ENCODE measurements at regions not wholly inside any gene's neighbourhood (a gene's known extent, or its start where the extent isn't known, plus 50 kb on each side); places are given as distances from the start of the nearest gene placed in this dataset.

- Histone ChIP-seq H3K27me3 (no peaks in the 10 kb centered on the region), H3K4me3 (no peak overlapping the region), H3K4me1 (peaks cover 0 to 11% (median 4%) of the 10 kb centered on the region in 4 donors), H3K36me3 (no peaks in the 10 kb centered on the region), H3K9me3 (peaks cover 0 to 3% (median 0%) of the 10 kb centered on the region in 4 donors), H3K27ac (no peak overlapping the region)
- intact Hi-C loops (cut with DNase I) = loop anchor here (10.0 kb wide), 1 partner anchor 444 kb away; no protein-coding TSS in a partner anchor
- TF ChIP-seq, protein P1, sequence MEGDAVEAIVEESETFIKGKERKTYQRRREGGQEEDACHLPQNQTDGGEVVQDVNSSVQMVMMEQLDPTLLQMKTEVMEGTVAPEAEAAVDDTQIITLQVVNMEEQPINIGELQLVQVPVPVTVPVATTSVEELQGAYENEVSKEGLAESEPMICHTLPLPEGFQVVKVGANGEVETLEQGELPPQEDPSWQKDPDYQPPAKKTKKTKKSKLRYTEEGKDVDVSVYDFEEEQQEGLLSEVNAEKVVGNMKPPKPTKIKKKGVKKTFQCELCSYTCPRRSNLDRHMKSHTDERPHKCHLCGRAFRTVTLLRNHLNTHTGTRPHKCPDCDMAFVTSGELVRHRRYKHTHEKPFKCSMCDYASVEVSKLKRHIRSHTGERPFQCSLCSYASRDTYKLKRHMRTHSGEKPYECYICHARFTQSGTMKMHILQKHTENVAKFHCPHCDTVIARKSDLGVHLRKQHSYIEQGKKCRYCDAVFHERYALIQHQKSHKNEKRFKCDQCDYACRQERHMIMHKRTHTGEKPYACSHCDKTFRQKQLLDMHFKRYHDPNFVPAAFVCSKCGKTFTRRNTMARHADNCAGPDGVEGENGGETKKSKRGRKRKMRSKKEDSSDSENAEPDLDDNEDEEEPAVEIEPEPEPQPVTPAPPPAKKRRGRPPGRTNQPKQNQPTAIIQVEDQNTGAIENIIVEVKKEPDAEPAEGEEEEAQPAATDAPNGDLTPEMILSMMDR (IDR thresholded peaks at IDR 0.05) = no peak
- no peak for TF ChIP-seq POLR2A (IDR thresholded peaks at IDR 0.05)
- TF ChIP-seq EP300 (IDR thresholded peaks at IDR 0.05) = no peak
- TF ChIP-seq POLR2AphosphoS5 (IDR thresholded peaks at IDR 0.05) = no peak
- DNase-seq = no peak
Measured at GRCh38 chr2:67658820-67659219, 261.7 kb downstream of the ETAA1 start.

GRCh38 chr2:67660015-67660602 is 263.0 kb downstream of the ETAA1 start:
- WGBS, 2 donors = 91 to 93% methylated on average over 4 of the region's 4 CpGs
- Histone ChIP-seq H3K27me3 (no peaks in the 10 kb centered on the region), H3K4me1 (peaks cover 0 to 11% (median 4%) of the 10 kb centered on the region in 4 donors), H3K36me3 (no peaks in the 10 kb centered on the region), H3K27ac (peak overlapping the region in 3 of 4 donors; percentile 49 to 74 (median 64)), H3K4me3 (no peak overlapping the region), H3K9me3 (peaks cover 0 to 3% (median 0%) of the 10 kb centered on the region in 4 donors)
- no peak for TF ChIP-seq POLR2A (IDR thresholded peaks at IDR 0.05)
- peak in 2 of 4 donors; percentile 16 to 25 for TF ChIP-seq EP300 (IDR thresholded peaks at IDR 0.05)
- TF ChIP-seq, protein P1 (IDR thresholded peaks at IDR 0.05) = no peak
- peak; percentile 8 to 58 (median 36) for TF ChIP-seq POLR2AphosphoS5 (IDR thresholded peaks at IDR 0.05)
- intact Hi-C loops (cut with DNase I) = no loop called here
- no peak for DNase-seq

DNA sequence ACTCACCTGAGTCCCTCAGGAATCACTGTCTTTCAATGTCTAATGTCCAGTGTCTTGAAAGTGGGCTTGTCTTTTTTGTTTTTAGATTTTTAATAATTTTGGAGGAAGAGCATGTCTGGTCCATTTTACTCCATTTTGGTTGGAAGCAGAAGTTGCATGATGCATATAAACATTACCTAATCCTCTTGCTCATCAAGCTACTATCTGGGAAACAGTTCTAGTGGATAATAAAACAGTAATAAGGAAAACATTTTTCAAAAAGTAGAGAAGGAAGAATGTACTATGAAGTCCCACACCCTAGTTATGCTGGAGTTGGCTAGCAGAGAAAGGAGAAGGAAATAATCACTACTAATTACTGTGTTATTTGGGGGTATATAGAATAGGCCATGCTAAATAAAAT is 263.7 kb downstream of the ETAA1 start:
- H3K4me3 ChIP-seq = no peak overlapping the region
- H3K36me3 ChIP-seq = no peaks in the 10 kb centered on the region
- TF ChIP-seq EP300 (IDR thresholded peaks at IDR 0.05) = no peak
- TF ChIP-seq POLR2AphosphoS5 (IDR thresholded peaks at IDR 0.05) = no peak
- TF ChIP-seq, protein P1 (IDR thresholded peaks at IDR 0.05) = no peak
- no peak for TF ChIP-seq POLR2A (IDR thresholded peaks at IDR 0.05)
- no peaks in the 10 kb centered on the region for H3K27me3 ChIP-seq
- peaks cover 0 to 12% (median 4%) of the 10 kb centered on the region in 4 donors for H3K4me1 ChIP-seq
- intact Hi-C loops (cut with DNase I) = no loop called here
- peaks cover 0 to 3% (median 0%) of the 10 kb centered on the region in 4 donors for H3K9me3 ChIP-seq
- H3K27ac ChIP-seq = peak overlapping the region in 3 of 4 donors; percentile 49 to 74 (median 64)
- DNase-seq = no peak

- Histone ChIP-seq H3K36me3 (no peaks in the 10 kb centered on the region), H3K4me1 (peaks cover 0 to 26% (median 17%) of the 10 kb centered on the region in 4 donors), H3K27me3 (no peaks in the 10 kb centered on the region), H3K4me3 (no peak overlapping the region), H3K27ac (no peak overlapping the region), H3K9me3 (peaks cover 0 to 3% (median 0%) of the 10 kb centered on the region in 4 donors)
- TF ChIP-seq POLR2AphosphoS5 (IDR thresholded peaks at IDR 0.05) = no peak
- TF ChIP-seq EP300 (IDR thresholded peaks at IDR 0.05) = no peak
- no peak for TF ChIP-seq POLR2A (IDR thresholded peaks at IDR 0.05)
- TF ChIP-seq, protein P1 (IDR thresholded peaks at IDR 0.05) = no peak
- intact Hi-C loops (cut with DNase I) = no loop called here
- no peak for DNase-seq
Measured at GRCh38 chr2:67662222-67662621, 265.1 kb downstream of the ETAA1 start.

DNA sequence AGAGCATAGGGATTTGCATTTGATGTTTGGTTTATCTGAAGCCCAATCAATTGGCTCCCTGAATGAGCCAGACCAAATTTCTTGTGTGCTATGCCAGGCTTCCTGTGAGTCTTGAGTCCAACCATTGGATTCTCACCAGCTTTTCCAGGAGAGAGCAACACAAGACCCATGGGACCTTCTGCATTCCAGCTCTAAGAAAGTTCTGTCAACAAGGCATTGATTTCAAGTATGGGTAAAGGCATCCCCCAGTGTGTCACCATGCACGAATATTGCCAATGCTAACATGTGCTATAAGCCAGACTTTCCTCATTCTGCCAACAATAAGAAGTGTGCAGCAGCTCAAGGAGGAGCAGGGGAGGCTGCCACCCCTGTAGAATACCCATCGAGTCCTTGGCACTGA is 266.6 kb downstream of the ETAA1 start:
- peaks cover 0 to 3% (median 0%) of the 10 kb centered on the region in 4 donors for H3K9me3 ChIP-seq
- peaks cover 0 to 37% (median 27%) of the 10 kb centered on the region in 4 donors for H3K4me1 ChIP-seq
- TF ChIP-seq EP300 (IDR thresholded peaks at IDR 0.05) (no peak), POLR2A (IDR thresholded peaks at IDR 0.05) (no peak), POLR2AphosphoS5 (IDR thresholded peaks at IDR 0.05) (no peak)
- TF ChIP-seq, protein P1 (IDR thresholded peaks at IDR 0.05) = no peak
- H3K27me3 ChIP-seq = no peaks in the 10 kb centered on the region
- WGBS, 2 donors = 78 to 80% methylated on average over 2 of the region's 2 CpGs
- no peak overlapping the region for H3K27ac ChIP-seq
- no peaks in the 10 kb centered on the region for H3K36me3 ChIP-seq
- intact Hi-C loops (cut with DNase I) = no loop called here
- no peak for DNase-seq
- H3K4me3 ChIP-seq = no peak overlapping the region

Data from sigmoid colon (tissue), 6 donors.